ENCODE measurements at regions not wholly inside any gene's neighbourhood (a gene's known extent, or its start where the extent isn't known, plus 50 kb on each side); places are given as distances from the start of the nearest gene placed in this dataset.

- DNase-seq: peak; percentile 88
Observed at GRCh38 chr14:97458661-97459579, 661.7 kb downstream of the VRK1 start.

DNA sequence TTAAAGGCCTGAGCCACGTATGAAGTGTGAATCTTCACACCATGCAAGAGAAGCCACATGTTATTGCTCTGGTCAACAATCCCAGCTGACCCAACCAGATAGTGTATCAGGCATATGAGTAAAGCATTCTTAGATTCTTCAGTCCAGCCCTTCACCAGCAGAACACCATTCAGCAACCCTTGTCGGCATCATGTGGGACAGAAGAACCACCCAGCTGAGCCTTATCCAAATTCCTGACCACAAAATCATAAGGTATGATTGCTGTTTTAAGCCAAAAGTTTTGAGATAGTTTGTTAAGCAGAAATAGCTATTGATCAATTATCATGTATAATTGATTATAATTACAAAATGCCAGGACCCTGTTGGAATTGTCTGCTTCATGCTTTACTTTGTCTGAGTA is 664.9 kb downstream of the VRK1 start:
- DNase-seq: no peak

GRCh38 chr14:97468220-97468619 is 671.0 kb downstream of the VRK1 start:
- no peak for DNase-seq

- no peak for DNase-seq
Observed at GRCh38 chr14:97477353-97477752, 680.2 kb downstream of the VRK1 start.

- no peak for DNase-seq
Observed at GRCh38 chr14:97485201-97485600, 688.0 kb downstream of the VRK1 start.

GRCh38 chr14:97486601-97487120 is 689.5 kb downstream of the VRK1 start:
- no peak for DNase-seq

DNA sequence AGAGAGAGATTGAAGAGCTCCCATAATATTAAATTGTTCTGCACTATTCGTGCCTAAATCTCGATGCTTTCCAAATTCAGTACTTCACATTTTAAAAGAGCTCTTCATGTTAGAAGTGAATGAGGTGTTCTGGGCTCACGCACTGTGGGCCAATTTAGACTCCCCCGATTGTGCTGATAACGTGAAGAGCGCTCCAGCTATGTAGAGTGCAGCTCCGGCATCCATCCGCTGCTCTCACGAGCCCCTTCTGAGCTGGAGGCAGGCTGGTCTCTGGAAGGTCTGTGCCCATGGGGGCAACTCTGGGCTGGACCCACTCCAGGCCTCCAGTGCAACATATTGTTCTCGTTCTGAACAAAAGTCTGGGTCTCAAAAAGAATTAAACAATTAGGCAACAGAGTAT is 692.6 kb downstream of the VRK1 start:
- DNase-seq: no peak

DNA sequence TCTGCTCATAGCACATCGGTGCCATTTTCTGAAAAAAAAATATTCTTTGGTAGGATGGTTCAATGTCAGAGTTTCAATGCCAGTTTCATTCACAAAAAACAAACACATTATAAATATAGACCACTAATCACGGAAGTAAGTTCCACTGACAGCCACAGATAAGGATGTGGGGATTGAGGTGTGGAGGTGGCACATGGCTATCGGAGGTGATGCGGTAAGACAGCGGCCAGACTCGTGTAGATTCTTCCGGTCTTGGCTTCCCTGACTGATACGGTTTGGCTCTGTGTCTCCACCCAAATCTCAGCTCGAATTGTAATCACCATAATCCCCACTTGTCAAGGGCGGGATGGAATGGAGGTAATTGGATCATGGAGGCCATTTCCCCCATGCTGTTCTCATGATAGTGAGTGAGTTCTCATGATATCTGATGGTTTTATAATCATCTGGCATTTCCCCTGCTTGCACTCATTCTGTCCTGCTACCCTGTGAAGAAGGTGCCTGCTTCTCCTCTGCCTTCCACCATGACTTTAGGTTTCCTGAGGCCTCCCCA is 693.4 kb downstream of the VRK1 start:
- no peak for DNase-seq

DNA sequence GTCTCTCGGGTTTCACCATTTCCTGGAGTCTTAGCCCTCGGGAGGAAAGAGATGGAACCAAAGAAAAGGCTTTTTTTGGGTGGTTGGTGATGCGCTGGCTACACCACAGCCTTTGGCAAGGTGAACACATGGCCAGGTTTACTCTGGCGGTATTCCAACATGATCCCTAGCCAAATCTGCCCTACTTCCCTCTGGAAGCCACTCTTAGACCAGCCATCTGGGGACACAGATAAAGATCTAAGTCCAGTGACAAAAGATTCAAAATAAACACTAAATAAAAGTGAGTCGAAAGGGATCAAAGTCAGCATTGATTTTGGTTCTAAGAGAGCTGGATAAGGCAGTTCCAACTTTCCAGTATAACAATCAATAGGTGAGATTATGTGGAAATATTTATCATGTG is 694.5 kb downstream of the VRK1 start:
- DNase-seq: no peak

- DNase-seq: no peak
Observed at GRCh38 chr14:97499790-97500481, 702.8 kb downstream of the VRK1 start.

GRCh38 chr14:97506626-97507025 is 709.4 kb downstream of the VRK1 start:
- DNase-seq: no peak

DNA sequence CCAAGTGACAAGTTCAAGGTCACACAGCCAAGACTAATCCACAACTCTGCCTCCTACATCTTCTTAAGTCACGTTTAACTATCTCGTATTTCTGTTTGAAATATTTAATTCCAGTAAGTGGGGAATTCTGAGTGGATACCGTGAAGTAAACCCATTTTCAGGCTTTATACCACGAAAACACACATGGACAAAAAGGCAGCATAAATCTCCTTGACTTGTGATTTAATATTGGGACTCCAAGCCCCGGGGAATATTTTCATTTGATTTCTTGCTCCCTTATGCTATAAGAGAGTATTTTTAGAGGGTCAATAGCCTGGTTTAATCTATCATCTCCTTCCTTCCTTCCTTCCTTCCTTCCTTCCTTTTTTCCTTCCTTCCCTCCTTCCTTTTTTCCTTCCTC is 716.7 kb downstream of the VRK1 start:
- DNase-seq: no peak

DNA sequence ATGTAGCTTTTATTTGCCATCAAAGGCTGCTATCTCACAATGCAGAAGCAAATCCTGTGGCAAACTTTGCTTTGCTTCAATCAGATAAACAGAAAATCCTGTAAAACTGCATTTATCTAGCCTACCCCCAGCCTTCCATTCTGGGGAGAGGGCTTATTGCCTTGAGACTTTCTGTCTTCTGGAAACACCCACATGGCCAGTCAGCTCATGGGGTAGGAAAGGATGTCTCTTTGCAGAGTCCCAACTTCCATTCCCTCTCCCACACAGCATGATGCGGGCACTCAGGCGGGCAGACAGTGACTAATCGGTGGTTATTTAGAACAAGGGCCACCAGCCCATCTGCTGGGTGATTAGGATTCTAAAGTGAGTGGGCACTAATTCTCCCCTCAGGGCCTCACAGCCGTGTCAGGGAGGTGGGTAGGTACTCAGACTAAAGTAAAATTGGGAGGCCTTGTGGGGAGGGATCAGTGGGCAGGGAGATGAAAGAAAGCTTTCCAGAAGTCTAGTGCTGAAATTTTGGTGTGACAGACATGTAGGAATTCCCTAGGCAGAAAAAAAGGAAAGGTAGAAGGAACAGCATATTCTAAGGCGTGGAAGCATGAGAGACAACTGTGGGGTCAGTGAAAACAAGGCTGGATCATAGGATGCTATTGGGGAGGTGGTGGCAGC is 720.5 kb downstream of the VRK1 start:
- DNase-seq: no peak

DNA sequence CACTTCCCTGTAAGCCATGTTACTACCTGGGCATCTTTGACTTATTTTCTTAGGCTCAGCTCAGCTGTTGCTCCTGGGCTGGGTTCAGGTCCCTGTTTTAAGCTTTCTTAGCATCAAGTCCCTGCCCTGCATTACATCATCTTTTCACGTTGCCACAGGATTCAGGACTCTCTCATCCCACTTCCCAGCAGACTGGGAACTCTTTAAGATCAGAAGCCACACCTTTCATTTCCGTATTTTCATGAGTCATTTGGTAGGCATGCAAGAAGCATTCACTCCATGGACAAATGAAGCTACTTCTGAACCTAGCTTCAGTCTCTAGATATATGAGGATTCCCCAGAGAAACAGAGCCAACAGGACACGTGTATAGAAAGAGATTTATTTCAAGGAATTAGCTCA is 726.8 kb downstream of the VRK1 start:
- DNase-seq: no peak

- no peak for DNase-seq
Observed at GRCh38 chr14:97524589-97525319, 727.6 kb downstream of the VRK1 start.

- DNase-seq: no peak
Observed at GRCh38 chr14:97527993-97528392, 730.8 kb downstream of the VRK1 start.

DNA sequence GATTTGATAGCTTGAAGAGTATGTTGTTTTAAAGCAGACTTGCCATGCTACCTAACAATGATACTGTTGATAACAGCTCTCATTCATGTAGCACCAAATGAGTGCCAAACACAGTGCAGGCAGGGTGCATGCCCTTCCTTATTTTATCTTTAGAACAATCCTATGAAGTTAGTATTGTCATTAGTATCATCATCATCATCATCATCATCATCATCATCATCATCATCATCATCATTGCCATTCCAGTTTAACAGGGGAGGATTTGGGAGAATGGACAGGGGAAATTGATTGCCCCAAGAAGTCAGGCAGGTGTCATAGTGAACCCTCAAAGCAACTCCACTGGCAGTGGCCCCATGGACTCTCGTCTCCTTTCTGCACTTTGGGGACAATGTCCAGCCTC is 734.9 kb downstream of the VRK1 start:
- DNase-seq: no peak

DNA sequence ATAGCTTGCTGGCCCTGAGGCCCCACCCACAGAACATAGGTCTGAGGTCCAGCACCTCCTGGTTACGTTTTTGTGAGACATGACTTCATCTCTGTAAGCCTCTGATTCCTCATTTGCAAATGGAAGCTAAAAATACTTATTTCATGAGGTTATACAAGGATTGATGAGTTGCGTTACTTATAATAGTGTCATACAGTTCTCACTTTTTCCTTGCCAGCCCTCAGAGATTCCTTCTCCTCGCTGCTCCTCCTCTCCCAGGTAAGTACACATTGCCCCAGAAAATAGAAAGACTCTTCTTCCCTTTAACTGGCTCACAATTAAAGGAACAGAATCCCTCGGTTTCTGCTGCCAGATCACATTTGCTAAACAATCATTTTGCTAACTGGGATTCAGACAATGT is 739.2 kb downstream of the VRK1 start:
- no peak for DNase-seq

DNA sequence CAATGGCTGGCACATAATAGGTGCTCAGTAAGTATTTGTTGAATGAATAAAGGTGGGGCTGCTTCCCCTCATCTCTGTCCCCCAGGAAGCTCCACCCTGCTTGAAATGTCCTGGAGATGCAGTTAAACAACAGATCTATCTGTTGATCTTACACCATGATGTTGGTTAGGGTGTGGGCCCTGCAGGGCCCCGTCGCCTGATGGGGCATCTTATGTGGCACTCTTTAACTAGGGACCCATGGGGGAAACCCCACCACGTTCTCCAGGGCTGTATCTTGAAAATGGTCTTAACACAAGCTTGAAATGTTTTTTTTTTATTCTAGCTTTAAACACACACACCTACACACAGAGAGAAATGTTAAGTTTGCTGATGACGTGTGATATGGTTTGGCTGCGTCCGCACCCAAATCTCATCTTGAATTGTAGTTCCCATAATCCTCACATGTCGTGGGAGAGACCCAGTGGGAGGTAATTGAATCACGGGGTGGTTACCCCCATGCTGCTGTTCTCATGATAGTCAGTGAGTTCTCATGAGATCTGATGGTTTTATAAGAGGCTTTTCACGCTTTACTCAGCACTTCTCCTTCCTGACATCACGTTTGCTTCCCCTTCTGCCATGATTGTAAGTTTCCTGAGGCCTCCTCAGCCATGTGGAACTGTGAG is 741.7 kb downstream of the VRK1 start:
- no peak for DNase-seq

- no peak for DNase-seq
Observed at GRCh38 chr14:97539411-97539795, 742.2 kb downstream of the VRK1 start.

GRCh38 chr14:97539884-97540283 is 742.7 kb downstream of the VRK1 start:
- no peak for DNase-seq

GRCh38 chr14:97543221-97543620 is 746.0 kb downstream of the VRK1 start:
- DNase-seq: no peak

All from activated CD4-positive, alpha-beta T cell treated with anti-CD3 and anti-CD28 coated beads for 48 hours (primary cell).